Inflammatory macrophage (primary cell): ENCODE measurements at regions not wholly inside any gene's neighbourhood (a gene's known extent, or its start where the extent isn't known, plus 50 kb on each side); places are given as distances from the start of the nearest gene placed in this dataset.
"Not testable (repeated sequence)": the region's sequence is repeated elsewhere in the genome, so short reads cannot be mapped to it uniquely, and the experiment has no call there.

Experiments
- DNase-seq, 2 donors: peaks; one replicate each; pipeline ENCODE4 v3.0.0-alpha.2; 2020 to 2022

DNA sequence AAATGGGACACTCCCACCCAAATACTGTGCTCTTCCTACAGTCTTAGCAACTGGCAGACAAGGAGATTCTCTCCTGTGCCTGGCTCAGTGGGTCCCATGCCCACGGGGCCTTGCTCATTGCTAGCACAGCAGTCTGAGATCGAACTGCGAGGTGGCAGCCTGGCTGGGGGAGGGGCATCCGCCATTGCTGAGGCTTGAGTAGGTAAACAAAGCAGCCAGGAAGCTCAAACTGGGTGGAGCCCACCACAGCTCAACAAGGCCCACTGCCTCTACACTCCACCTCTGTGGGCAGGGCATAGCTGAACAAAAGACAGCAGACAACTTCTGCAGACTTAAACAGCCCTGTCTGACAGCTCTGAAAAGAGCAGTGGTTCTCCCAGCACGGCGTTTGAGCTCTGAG lies 174.8 kb downstream of the COL12A1 start:
- DNase-seq, result not testable (repeated sequence)

GRCh38 chr6:75029333-75029732 lies 176.5 kb downstream of the COL12A1 start:
- DNase-seq, result no peak

DNA sequence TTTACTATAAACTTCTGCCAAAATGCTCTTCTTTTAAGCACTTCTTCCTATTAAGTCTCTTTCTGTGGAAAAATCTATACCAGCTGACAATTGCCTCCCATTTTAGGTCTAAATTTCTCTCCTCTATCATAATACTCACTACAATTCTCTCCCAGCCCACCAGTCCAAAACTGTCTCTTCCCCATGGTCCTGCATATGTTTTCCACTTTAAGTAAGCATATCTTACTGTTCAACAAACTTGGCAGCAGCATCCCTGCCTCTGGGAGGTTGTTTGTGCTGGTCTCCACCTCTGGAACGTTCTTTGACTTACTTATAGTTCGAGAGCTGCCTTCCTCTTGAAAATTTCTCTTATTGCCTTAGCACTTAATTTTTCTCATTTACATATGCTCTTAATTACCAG lies 180.5 kb downstream of the COL12A1 start:
- DNase-seq, result no peak

- no peak for DNase-seq
These were observed 181.0 kb downstream of the COL12A1 start for GRCh38 chr6:75024828-75025227.

GRCh38 chr6:75023634-75024033 lies 182.2 kb downstream of the COL12A1 start:
- no peak for DNase-seq

GRCh38 chr6:75020971-75021370 lies 184.9 kb downstream of the COL12A1 start:
- DNase-seq, result no peak

- no peak for DNase-seq
These were observed 185.5 kb downstream of the COL12A1 start for GRCh38 chr6:75020376-75020775.

DNA sequence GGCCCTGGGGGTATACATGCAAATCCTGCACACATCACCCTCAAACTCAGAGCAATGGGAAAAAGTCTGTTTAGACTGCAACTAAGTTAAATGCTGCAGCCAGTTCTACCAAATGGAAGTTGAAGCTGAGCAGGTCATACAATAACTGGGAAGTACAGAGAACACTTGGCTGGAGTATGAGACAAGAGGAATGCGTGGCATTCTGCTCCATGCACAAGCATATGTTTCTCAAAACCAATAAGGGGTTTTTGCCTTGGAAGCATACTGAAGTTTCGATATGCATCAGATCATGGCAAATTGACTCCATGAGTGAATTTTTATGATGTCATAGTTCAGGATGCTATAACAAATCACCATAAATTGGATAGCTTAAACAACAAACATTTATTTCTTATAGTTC lies 193.8 kb downstream of the COL12A1 start:
- no peak for DNase-seq

- DNase-seq, result not testable (repeated sequence)
These were observed 201.9 kb downstream of the COL12A1 start for GRCh38 chr6:75003984-75004383.

DNA sequence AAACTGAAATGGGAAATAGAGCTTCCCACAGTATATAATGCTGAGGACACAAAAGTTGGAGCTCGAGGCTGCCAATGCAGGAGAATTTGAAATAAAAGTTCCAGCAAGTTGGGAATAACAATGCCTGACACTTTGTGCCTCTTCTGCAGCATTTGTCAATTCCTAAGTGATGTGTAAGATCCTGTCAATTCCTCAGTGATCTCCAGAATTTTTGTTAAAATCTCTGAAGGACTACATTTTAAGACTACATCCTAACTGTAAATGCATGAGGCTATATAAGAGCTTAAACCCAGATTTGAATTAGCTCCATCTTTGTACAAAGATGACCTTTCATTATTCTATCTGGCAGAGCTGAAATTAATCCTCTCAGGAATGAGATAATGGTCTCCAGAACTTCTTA lies 208.2 kb downstream of the COL12A1 start:
- no peak for DNase-seq

DNA sequence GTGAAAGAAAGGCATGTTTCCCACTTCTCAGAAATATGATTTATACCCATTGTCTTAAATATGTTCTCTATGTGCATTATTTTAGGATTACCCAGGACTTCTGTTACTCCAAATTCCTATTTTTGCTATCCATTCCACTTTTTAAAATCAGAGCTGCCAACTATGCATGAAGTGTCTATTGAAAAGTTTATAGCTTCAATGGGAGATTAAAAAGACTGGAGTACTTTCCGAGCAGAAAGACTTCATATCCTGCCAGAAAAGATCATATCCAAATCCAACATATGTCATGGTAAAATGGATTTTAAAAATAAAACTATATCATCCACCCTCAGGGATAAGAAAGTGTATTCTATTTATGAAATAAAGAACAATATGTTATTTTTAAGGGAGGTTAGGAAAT lies 212.7 kb downstream of the COL12A1 start:
- no peak for DNase-seq

DNA sequence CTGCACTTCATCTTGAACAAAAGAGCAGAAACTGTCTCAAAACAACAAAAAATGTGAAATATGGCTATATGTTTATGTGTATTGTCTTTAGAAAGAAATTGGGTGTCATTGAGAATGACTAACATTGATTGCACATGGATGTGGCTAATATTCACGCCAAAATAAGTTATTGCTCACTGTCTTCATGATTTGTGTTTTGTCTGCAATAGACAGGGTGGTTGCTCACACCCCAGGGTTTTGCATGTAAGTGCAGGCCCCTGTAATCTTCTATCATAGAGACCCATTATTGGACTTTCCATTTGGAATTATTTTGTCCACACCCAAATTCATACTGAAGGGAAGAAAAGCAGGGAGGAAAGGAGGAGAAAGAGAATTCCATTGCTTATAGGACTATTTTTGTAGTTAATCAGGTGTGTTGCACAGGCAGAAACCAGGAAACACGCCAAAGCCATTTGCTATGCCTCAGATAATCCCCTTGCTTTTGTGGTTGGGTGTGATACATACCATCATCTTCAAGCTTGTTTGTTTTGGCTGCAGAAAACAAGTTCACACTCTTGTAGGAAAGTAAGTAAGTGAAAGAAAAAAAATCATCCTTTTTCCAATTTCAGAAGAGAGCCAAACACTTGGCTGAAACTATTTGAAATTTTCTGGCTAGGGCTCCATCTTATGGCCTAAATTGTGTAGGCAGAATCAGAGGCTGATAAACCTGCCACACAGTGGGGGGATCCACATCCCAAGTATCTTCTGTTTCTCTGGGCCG lies 214.1 kb downstream of the COL12A1 start:
- no peak for DNase-seq

DNA sequence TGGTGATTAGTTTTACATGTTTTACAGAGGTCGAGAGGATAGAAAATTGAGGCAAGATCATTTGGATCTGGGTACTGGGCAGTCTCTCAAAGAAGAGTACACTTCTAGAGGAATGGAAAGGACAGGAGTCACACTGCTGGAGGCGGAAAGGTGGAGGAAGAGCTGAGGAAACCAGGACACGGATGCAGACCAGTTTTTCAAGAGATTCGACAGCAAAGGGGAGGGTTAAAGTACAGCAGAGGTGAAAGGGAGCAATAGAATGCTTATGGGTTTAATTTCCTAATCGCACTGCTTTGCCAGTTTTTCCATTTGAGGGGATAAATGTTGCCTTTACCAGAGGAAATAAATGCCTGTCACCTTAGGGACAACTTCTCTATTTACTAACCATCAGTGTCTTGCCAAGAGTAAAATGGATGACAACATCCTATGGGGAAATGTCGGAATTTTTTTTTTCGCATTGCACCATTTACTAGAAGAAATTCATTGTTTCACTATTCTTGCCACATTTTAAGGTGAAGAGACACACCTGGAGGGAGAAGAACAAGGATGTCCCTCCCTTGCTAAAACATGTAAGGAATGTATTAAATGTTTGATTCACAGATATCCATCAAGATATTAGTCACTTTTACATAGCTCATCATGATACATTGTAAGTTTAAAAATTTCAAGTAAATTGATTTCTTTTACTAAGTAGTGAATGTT lies 226.6 kb downstream of the COL12A1 start:
- DNase-seq, result no peak

GRCh38 chr6:74976701-74977100 lies 229.2 kb downstream of the COL12A1 start:
- DNase-seq, result no peak

- no peak for DNase-seq
These were observed 229.8 kb downstream of the COL12A1 start for GRCh38 chr6:74976026-74976425.

DNA sequence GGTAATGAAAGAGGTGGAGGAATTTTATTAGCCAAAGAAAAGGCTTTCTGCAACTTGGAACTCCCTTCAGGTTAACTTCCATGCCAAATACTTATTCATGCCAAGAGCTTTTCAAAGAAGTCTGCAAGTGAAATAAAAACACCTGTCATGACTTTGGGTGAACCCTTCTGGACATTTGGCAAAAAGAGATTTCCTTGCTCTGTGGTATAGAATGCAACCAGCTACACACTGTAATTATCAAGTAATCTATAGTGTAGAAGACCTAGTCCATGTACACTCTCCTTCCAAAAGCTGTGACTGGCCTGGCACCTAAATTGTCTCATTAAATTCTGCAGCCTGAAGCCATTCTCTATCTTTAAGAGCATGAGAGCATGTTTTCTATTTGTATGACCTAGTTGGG lies 232.3 kb downstream of the COL12A1 start:
- no peak for DNase-seq

- no peak for DNase-seq
These were observed 234.2 kb downstream of the COL12A1 start for GRCh38 chr6:74971633-74972032.

GRCh38 chr6:74969591-74970267 lies 236.1 kb downstream of the COL12A1 start:
- DNase-seq, result no peak

DNA sequence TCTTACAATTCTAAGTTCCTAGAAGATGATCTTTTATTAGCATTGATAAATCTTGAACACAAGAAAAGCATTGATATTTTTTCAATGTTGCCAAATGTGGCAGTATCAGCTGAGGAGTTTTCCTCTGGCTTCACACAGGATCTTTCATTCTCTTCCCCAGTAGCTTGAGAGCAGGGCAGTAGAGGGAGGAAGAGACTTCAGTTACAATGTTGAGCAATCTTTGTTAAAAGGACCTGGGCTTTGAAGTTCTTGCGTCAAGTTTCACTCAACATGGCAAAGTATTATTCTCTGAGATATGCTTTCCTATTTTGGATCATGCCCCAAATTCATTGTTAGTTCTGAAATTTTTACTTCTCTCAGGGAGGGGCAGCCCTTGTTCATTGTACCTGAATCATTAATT lies 238.0 kb downstream of the COL12A1 start:
- DNase-seq, result no peak

- DNase-seq, result no peak
These were observed 239.1 kb downstream of the COL12A1 start for GRCh38 chr6:74966712-74967111.

GRCh38 chr6:74964871-74965441 lies 240.9 kb downstream of the COL12A1 start:
- DNase-seq, result no peak

- no peak for DNase-seq
These were observed 249.1 kb downstream of the COL12A1 start for GRCh38 chr6:74956559-74957428.
